Common myeloid progenitor, CD34-positive (primary cell): ENCODE measurements at regions not wholly inside any gene's neighbourhood (a gene's known extent, or its start where the extent isn't known, plus 50 kb on each side); places are given as distances from the start of the nearest gene placed in this dataset.

Source experiments
- CTCF ChIA-PET: fragments of 350-600 bp; sonication (Branson Sonifier 250); formaldehyde crosslinking; loops from one replicate; lab custom pipeline; 2021; ENCODE audit warnings: antibody characterized with exemption; lab: Charles Lee
- POLR2A ChIA-PET: fragments of 350-600 bp; sonication (Branson Sonifier 250); formaldehyde crosslinking; loops from one replicate; lab custom pipeline; 2021; ENCODE audit warnings: antibody characterized with exemption; lab: Charles Lee
- DNase-seq, 3 donors: peaks; one replicate each; pipeline versions ENCODE4 v3.0.0 to v3.0.0-alpha.2; 2013
- H3K27ac ChIP-seq, 2 experiments: 1 replicate in 1 of 2; 2 replicates in 1 of 2; pipeline ENCODE4 v1.7.0; 2013; ENCODE audit warnings: inconsistent platforms in 2 of 2, low read length in 2 of 2, mild to moderate bottlenecking in 2 of 2, low read depth in 1 of 2, moderate library complexity in 1 of 2; ENCODE audit not compliant: severe bottlenecking in 2 of 2, insufficient read depth in 1 of 2, poor library complexity in 1 of 2
- H3K27me3 ChIP-seq, 5 experiments: replicated peaks in 2 of 5; 1 replicate in 3 of 5; 2 replicates in 2 of 5; pipeline versions ENCODE4 v1.6.1 to v1.7.0; 2013; ENCODE audit warnings: low read length in 4 of 5, mild to moderate bottlenecking in 2 of 5, moderate library complexity in 2 of 5, inconsistent platforms in 1 of 5; ENCODE audit not compliant: insufficient read depth in 5 of 5, control insufficient read depth in 4 of 5
- H3K36me3 ChIP-seq, 4 experiments: 1 replicate in 2 of 4; 2 replicates in 2 of 4; pipeline versions ENCODE4 v1.6.1 to v1.7.0; 2013; ENCODE audit warnings: low read length in 3 of 4, control low read depth in 1 of 4, mild to moderate bottlenecking in 1 of 4; ENCODE audit not compliant: control insufficient read depth in 4 of 4, insufficient read depth in 4 of 4
- H3K4me1 ChIP-seq, 4 experiments: 1 replicate in 3 of 4; 2 replicates in 1 of 4; pipeline versions ENCODE4 v1.6.1 to v1.7.1; 2013; ENCODE audit warnings: low read length in 3 of 4, mild to moderate bottlenecking in 3 of 4, control low read depth in 1 of 4, inconsistent platforms in 1 of 4, moderate library complexity in 1 of 4; ENCODE audit not compliant: control insufficient read depth in 4 of 4, insufficient read depth in 4 of 4; ENCODE audit errors: control extremely low read depth in 1 of 4
- H3K4me3 ChIP-seq, 7 experiments: 1 replicate in 4 of 7; 2 replicates in 3 of 7; pipeline versions ENCODE4 v1.5.1 to v1.7.0; 2013; ENCODE audit warnings: mild to moderate bottlenecking in 7 of 7, low read length in 6 of 7, moderate library complexity in 6 of 7, inconsistent platforms in 2 of 7, low read depth in 2 of 7, control low read depth in 1 of 7; ENCODE audit not compliant: insufficient read depth in 4 of 7, control insufficient read depth in 1 of 7; ENCODE audit errors: extremely low read depth in 1 of 7
- H3K9me3 ChIP-seq, 5 experiments: 1 replicate in 4 of 5; 2 replicates in 1 of 5; pipeline versions ENCODE4 v1.6.1 to v1.7.1; 2013; ENCODE audit warnings: low read length in 4 of 5, mild to moderate bottlenecking in 2 of 5, inconsistent platforms in 1 of 5, low read depth in 1 of 5, moderate library complexity in 1 of 5; ENCODE audit not compliant: control insufficient read depth in 4 of 5, insufficient read depth in 2 of 5; ENCODE audit errors: control extremely low read depth in 1 of 5
- WGBS: methylation state at CpG from one replicate; pipeline ENCODE4 v1.1.5; 2013; ENCODE audit not compliant: insufficient coverage; 5-methylcytosine and 5-hydroxymethylcytosine counted together

GRCh38 chr15:48025118-48025517 lies 95.7 kb upstream of the SLC24A5 start:
- Histone ChIP-seq H3K27ac (no peak overlapping the region), H3K9me3 (no peaks in the 10 kb centered on the region), H3K4me1 (no peaks in the 10 kb centered on the region), H3K27me3 (peaks cover 0 to 6% (median 0%) of the 10 kb centered on the region in 5 experiments), H3K4me3 (no peak overlapping the region), H3K36me3 (no peaks in the 10 kb centered on the region)
- no CpG with 5 or more reads among the region's 1 CpG for WGBS
- ChIA-PET POLR2A (no interaction called here), CTCF (no interaction called here)
- DNase-seq, result no peak

GRCh38 chr15:48028712-48029111 lies 92.1 kb upstream of the SLC24A5 start:
- no peak overlapping the region for H3K4me3 ChIP-seq
- no peaks in the 10 kb centered on the region for H3K36me3 ChIP-seq
- DNase-seq, result no peak
- ChIA-PET POLR2A (no interaction called here), CTCF (no interaction called here)
- no peak overlapping the region for H3K27ac ChIP-seq
- H3K4me1 ChIP-seq, result no peaks in the 10 kb centered on the region
- 90% methylated on average over 2 of the region's 2 CpGs for WGBS
- no peaks in the 10 kb centered on the region for H3K9me3 ChIP-seq
- peaks cover 0 to 6% (median 2%) of the 10 kb centered on the region in 5 experiments for H3K27me3 ChIP-seq

GRCh38 chr15:48029642-48030041 lies 91.1 kb upstream of the SLC24A5 start:
- no peaks in the 10 kb centered on the region for H3K9me3 ChIP-seq
- H3K4me3 ChIP-seq, result no peak overlapping the region
- H3K4me1 ChIP-seq, result no peaks in the 10 kb centered on the region
- POLR2A ChIA-PET, result no interaction called here
- H3K36me3 ChIP-seq, result no peaks in the 10 kb centered on the region
- peaks cover 0 to 8% (median 2%) of the 10 kb centered on the region in 5 experiments for H3K27me3 ChIP-seq
- WGBS, result 100% methylated on average over 1 of the region's 2 CpGs
- DNase-seq, result no peak
- CTCF ChIA-PET, result no interaction called here
- no peak overlapping the region for H3K27ac ChIP-seq

GRCh38 chr15:48031466-48031865 lies 89.3 kb upstream of the SLC24A5 start:
- H3K4me3 ChIP-seq, result no peak overlapping the region
- H3K36me3 ChIP-seq, result no peaks in the 10 kb centered on the region
- POLR2A ChIA-PET, result no interaction called here
- WGBS, result no CpG with 5 or more reads among the region's 1 CpG
- no peaks in the 10 kb centered on the region for H3K4me1 ChIP-seq
- peaks cover 0 to 5% (median 2%) of the 10 kb centered on the region in 5 experiments for H3K27me3 ChIP-seq
- H3K9me3 ChIP-seq, result no peaks in the 10 kb centered on the region
- no peak for DNase-seq
- H3K27ac ChIP-seq, result no peak overlapping the region
- CTCF ChIA-PET, result no interaction called here

GRCh38 chr15:48031973-48032372 lies 88.8 kb upstream of the SLC24A5 start:
- Histone ChIP-seq H3K27me3 (peaks cover 0 to 7% (median 3%) of the 10 kb centered on the region in 5 experiments), H3K27ac (no peak overlapping the region), H3K4me3 (no peak overlapping the region), H3K9me3 (no peaks in the 10 kb centered on the region), H3K4me1 (no peaks in the 10 kb centered on the region), H3K36me3 (no peaks in the 10 kb centered on the region)
- DNase-seq, result no peak
- CTCF ChIA-PET, result no interaction called here
- no CpG with 5 or more reads among the region's 6 CpGs for WGBS
- POLR2A ChIA-PET, result no interaction called here

- Histone ChIP-seq H3K4me3 (no peak overlapping the region), H3K4me1 (no peaks in the 10 kb centered on the region), H3K36me3 (no peaks in the 10 kb centered on the region), H3K27me3 (peaks cover 0 to 8% (median 3%) of the 10 kb centered on the region in 5 experiments), H3K9me3 (no peaks in the 10 kb centered on the region), H3K27ac (no peak overlapping the region)
- ChIA-PET CTCF (no interaction called here), POLR2A (no interaction called here)
- 100% methylated on average over 1 of the region's 2 CpGs for WGBS
- no peak for DNase-seq
Observed at GRCh38 chr15:48032911-48033310, 87.9 kb upstream of the SLC24A5 start.

GRCh38 chr15:48038221-48038620 lies 82.6 kb upstream of the SLC24A5 start:
- no peaks in the 10 kb centered on the region for H3K4me1 ChIP-seq
- 100% methylated on average over 2 of the region's 2 CpGs for WGBS
- H3K27me3 ChIP-seq, result peaks cover 0 to 6% (median 0%) of the 10 kb centered on the region in 5 experiments
- no peak overlapping the region for H3K27ac ChIP-seq
- no peak overlapping the region for H3K4me3 ChIP-seq
- ChIA-PET POLR2A (no interaction called here), CTCF (no interaction called here)
- H3K9me3 ChIP-seq, result peaks cover 0 to 3% (median 0%) of the 10 kb centered on the region in 5 experiments
- no peak for DNase-seq
- no peaks in the 10 kb centered on the region for H3K36me3 ChIP-seq
